Endothelial cell of umbilical vein (primary cell): ENCODE measurements at regions not wholly inside any gene's neighbourhood (a gene's known extent, or its start where the extent isn't known, plus 50 kb on each side); places are given as distances from the start of the nearest gene placed in this dataset.

Experiments
- BruUV-seq: library from RNA; stranded (reverse); fragments of 400-500 nt; replicated peaks from 2 replicates; lab custom pipeline; 2021; lab: Mats Ljungman, UMichigan
- CTCF ChIA-PET: fragments of 300-600, 350-600 bp; sonication (Branson Sonifier 250); formaldehyde crosslinking; loops from one replicate; lab custom pipeline; 2021; ENCODE audit warnings: antibody characterized with exemption, inconsistent platforms; lab: Charles Lee
- POLR2A ChIA-PET: fragments of 300-600, 350-600 bp; sonication (Branson Sonifier 250); formaldehyde crosslinking; loops from one replicate; lab custom pipeline; 2021; ENCODE audit warnings: antibody characterized with exemption, inconsistent platforms; lab: Charles Lee
- DNase-seq: peaks from one replicate; pipeline ENCODE4 v3.0.0-alpha.2; 2011; ENCODE audit warnings: low read depth, low spot score
- FAIRE-seq: peaks from 2 replicates; lab custom pipeline; 2011; peaks lifted over from hg19 to GRCh38; lab: Jason Lieb, UNC
- H2AFZ ChIP-seq: 2 replicates; pipeline ENCODE4 v1.6.0; 2012; ENCODE audit warnings: low read depth, low read length, control low read depth, inconsistent platforms
- H3K27ac ChIP-seq: 2 replicates; pipeline ENCODE4 v1.5.1; 2011; ENCODE audit warnings: low read depth, mild to moderate bottlenecking, control low read depth, low read length, moderate library complexity; ENCODE audit not compliant: insufficient read depth
- H3K27me3 ChIP-seq, 2 experiments: 2 replicates each; pipeline versions ENCODE4 v1.6.0 to v1.6.1; 2011; ENCODE audit warnings: low read length in 2 of 2, mixed read lengths in 1 of 2; ENCODE audit not compliant: control insufficient read depth in 2 of 2, insufficient read depth in 2 of 2
- H3K36me3 ChIP-seq, 2 experiments: 2 replicates in 1 of 2; 3 replicates in 1 of 2; pipeline ENCODE4 v1.5.1; 2011; ENCODE audit warnings: low read length in 2 of 2, mild to moderate bottlenecking in 1 of 2, moderate library complexity in 1 of 2; ENCODE audit not compliant: control insufficient read depth in 2 of 2, insufficient read depth in 2 of 2; ENCODE audit errors: extremely low read depth in 1 of 2
- H3K4me1 ChIP-seq: 3 replicates; pipeline ENCODE4 v1.5.1; 2011; ENCODE audit warnings: mild to moderate bottlenecking, low read length; ENCODE audit not compliant: control insufficient read depth, insufficient read depth; ENCODE audit errors: extremely low read depth
- H3K4me2 ChIP-seq: 2 replicates; pipeline ENCODE4 v1.6.1; 2011; ENCODE audit warnings: low read length, control low read depth, mixed read lengths; ENCODE audit not compliant: insufficient read depth
- H3K4me3 ChIP-seq, 3 experiments: fragments of 200-600 bp in 1 of 3; sonication (generic), shearing (Covaris generic) in 1 of 3; replicated peaks in 1 of 3; 2 replicates each; pipeline ENCODE4 v1.5.1; 2011 to 2016; ENCODE audit warnings: control low read depth in 3 of 3, low read length in 3 of 3, mild to moderate bottlenecking in 2 of 3, inconsistent platforms in 1 of 3, low read depth in 1 of 3, moderate library complexity in 1 of 3; ENCODE audit not compliant: insufficient read depth in 1 of 3
- H3K79me2 ChIP-seq: 2 replicates; pipeline ENCODE4 v1.6.0; 2012; ENCODE audit warnings: low read length, inconsistent platforms; ENCODE audit not compliant: control insufficient read depth, insufficient read depth
- H3K9ac ChIP-seq: replicated peaks from 2 replicates; pipeline ENCODE3; 2011; ENCODE audit warnings: low read length, control low read depth; ENCODE audit not compliant: insufficient read depth; ENCODE audit errors: extremely low read depth
- H3K9me1 ChIP-seq: replicated peaks from 3 replicates; pipeline ENCODE4 v1.6.0; 2011; ENCODE audit warnings: mild to moderate bottlenecking, low read length; ENCODE audit not compliant: control insufficient read depth, insufficient read depth; ENCODE audit errors: extremely low read depth
- H3K9me3 ChIP-seq: replicated peaks from 2 replicates; pipeline ENCODE4 v1.5.1; 2012; ENCODE audit warnings: low read length, inconsistent platforms; ENCODE audit not compliant: control insufficient read depth, insufficient read depth
- H4K20me1 ChIP-seq: replicated peaks from 2 replicates; pipeline ENCODE3; 2011; ENCODE audit warnings: mild to moderate bottlenecking, low read length; ENCODE audit not compliant: control insufficient read depth, insufficient read depth; ENCODE audit errors: extremely low read depth
- EZH2 ChIP-seq: IDR thresholded peaks from 2 replicates; pipeline ENCODE4 v1.6.1; 2012; ENCODE audit warnings: borderline replicate concordance, low read depth, mild to moderate bottlenecking, moderate library complexity, low read length, inconsistent platforms; ENCODE audit not compliant: severe bottlenecking
- FOS ChIP-seq: IDR thresholded peaks from 2 replicates; pipeline ENCODE4 v1.6.1; 2011; ENCODE audit warnings: mild to moderate bottlenecking, low read length, moderate library complexity, borderline replicate concordance; ENCODE audit not compliant: insufficient read depth
- GATA2 ChIP-seq: IDR thresholded peaks from 2 replicates; pipeline ENCODE4 v1.7.0; 2011; ENCODE audit warnings: low read depth, mild to moderate bottlenecking, moderate library complexity, mixed read lengths, low read length; ENCODE audit not compliant: insufficient read length, insufficient read depth
- JUN ChIP-seq: IDR thresholded peaks from 2 replicates; pipeline ENCODE4 v1.6.1; 2011; ENCODE audit warnings: borderline replicate concordance, low read depth; ENCODE audit not compliant: insufficient read length, insufficient read depth
- MAX ChIP-seq: IDR thresholded peaks from 2 replicates; pipeline ENCODE4 v1.6.1; 2011; ENCODE audit not compliant: insufficient read depth, insufficient read length
- MYC ChIP-seq: IDR thresholded peaks from one replicate; pipeline ENCODE4 v1.6.1; 2011; ENCODE audit warnings: mild to moderate bottlenecking, low read depth, low read length
- POLR2A ChIP-seq: IDR thresholded peaks from 2 replicates; pipeline ENCODE4 v1.6.1; 2012; ENCODE audit warnings: low read depth, mild to moderate bottlenecking, control low read depth, low read length
- POLR2AphosphoS5 ChIP-seq: IDR thresholded peaks from 2 replicates; pipeline ENCODE4 v1.6.1; 2012; ENCODE audit warnings: low read depth, mild to moderate bottlenecking, control low read depth, low read length, moderate library complexity; ENCODE audit not compliant: insufficient read depth
- dilution Hi-C: fragments of 300-500 bp; cut with MboI; formaldehyde crosslinking; loops from one replicate; pipeline ENCODE4 v1.15.0; 2019; ENCODE audit warnings: low sequenced_read_pairs; ENCODE audit not compliant: extremely low pct_ligation_motif_present
- intact Hi-C: fragments of 100-400 bp; cut with micrococcal nuclease; formaldehyde crosslinking; loops from one replicate; pipeline ENCODE4 v1.10.0; 2022
- TF ChIP-seq, protein P1 (sequence below), 2 donors: IDR thresholded peaks; 1 replicate in 1 of 2; 2 replicates in 1 of 2; pipeline ENCODE4 v1.5.1; 2011; ENCODE audit warnings: low read length in 2 of 2, mild to moderate bottlenecking in 2 of 2, moderate library complexity in 2 of 2, control low read depth in 1 of 2, inconsistent platforms in 1 of 2, low read depth in 1 of 2; ENCODE audit not compliant: insufficient read depth in 1 of 2; ENCODE audit errors: extremely low read depth in 1 of 2

DNA sequence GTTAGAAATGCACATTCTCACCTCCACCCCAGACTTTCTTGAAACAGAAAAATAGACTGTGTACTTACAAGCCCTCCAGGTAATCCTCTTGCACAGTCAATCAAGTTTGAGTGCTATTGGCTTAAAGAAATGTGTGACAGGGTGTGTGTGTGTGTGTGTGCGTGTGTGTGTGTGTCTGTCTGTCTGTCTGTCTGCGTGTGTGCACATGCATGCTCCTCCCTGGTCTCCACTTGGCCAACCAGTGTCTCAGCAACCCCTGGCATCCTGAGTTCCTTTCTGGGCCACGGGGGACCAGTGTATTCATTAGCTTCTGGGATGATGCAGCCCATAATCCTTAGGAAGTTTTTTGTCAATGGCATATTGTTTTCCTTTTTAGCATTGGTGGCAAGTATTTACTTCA is 128.8 kb upstream of the IL12A start:
- Histone ChIP-seq H3K27me3 (no peaks in the 10 kb centered on the region), H3K79me2 (peaks cover 73% of the 10 kb centered on the region), H2AFZ (no peak overlapping the region), H3K4me2 (no peak overlapping the region), H3K9ac (no peak overlapping the region), H3K4me1 (peaks cover 68% of the 10 kb centered on the region), H3K27ac (peak overlapping the region; percentile 85), H4K20me1 (no peaks in the 10 kb centered on the region), H3K9me1 (no peaks in the 10 kb centered on the region), H3K36me3 (no peaks in the 10 kb centered on the region), H3K4me3 (no peak overlapping the region), H3K9me3 (no peaks in the 10 kb centered on the region)
- TF ChIP-seq JUN (no peak), MAX (no peak), GATA2 (no peak), EZH2 (no peak), POLR2A (no peak), FOS (no peak), POLR2AphosphoS5 (no peak), MYC (no peak)
- TF ChIP-seq, protein P1, sequence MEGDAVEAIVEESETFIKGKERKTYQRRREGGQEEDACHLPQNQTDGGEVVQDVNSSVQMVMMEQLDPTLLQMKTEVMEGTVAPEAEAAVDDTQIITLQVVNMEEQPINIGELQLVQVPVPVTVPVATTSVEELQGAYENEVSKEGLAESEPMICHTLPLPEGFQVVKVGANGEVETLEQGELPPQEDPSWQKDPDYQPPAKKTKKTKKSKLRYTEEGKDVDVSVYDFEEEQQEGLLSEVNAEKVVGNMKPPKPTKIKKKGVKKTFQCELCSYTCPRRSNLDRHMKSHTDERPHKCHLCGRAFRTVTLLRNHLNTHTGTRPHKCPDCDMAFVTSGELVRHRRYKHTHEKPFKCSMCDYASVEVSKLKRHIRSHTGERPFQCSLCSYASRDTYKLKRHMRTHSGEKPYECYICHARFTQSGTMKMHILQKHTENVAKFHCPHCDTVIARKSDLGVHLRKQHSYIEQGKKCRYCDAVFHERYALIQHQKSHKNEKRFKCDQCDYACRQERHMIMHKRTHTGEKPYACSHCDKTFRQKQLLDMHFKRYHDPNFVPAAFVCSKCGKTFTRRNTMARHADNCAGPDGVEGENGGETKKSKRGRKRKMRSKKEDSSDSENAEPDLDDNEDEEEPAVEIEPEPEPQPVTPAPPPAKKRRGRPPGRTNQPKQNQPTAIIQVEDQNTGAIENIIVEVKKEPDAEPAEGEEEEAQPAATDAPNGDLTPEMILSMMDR (IDR thresholded peaks at IDR 0.05; ENCODE audit: extremely low read depth in 1 of 2, insufficient read depth in 1 of 2, low read depth in 1 of 2, low read length in 2 of 2) = no peak
- POLR2A ChIA-PET = interaction anchor here (0.6 to 1.3 kb wide), 3 partner anchors 9 to 23 kb away, joined by 3 read pairs; no protein-coding TSS in a partner anchor
- BruUV-seq = no TSS peak
- CTCF ChIA-PET = interaction anchor here (1.0 to 9.7 kb wide), 3 partner anchors 16 to 31 kb away, joined by 3 to 74 read pairs (median 5); no protein-coding TSS in a partner anchor
- dilution Hi-C loops (no loop called here), intact Hi-C loops (loop anchor here (10.0 kb wide), 1 partner anchor 545 kb away; no protein-coding TSS in a partner anchor)
- no peak for DNase-seq
- no peak for FAIRE-seq
